ENCODE measurements at regions not wholly inside any gene's neighbourhood (a gene's known extent, or its start where the extent isn't known, plus 50 kb on each side); places are given as distances from the start of the nearest gene placed in this dataset.

GRCh38 chr12:92573104-92573503, 129.7 kb upstream of the PLEKHG7 start:
- ChIA-PET RAD21 (ENCODE audit: low non-redundant PET in 1 of 2, low total read pairs in 2 of 2, uncharacterized antibody in 2 of 2, unreplicated experiment in 2 of 2) (no interaction called here), POLR2A (no interaction called here), CTCF (no interaction called here)
- no peak for DNase-seq (ENCODE audit: low read depth, low spot score)
- TF ChIP-seq POLR2A (IDR thresholded peaks at IDR 0.05; ENCODE audit: borderline replicate concordance, extremely low read depth, insufficient read depth, insufficient read length) (no peak), SRF (IDR thresholded peaks at IDR 0.05; ENCODE audit: low read depth) (no peak), EZH2phosphoT487 (IDR thresholded peaks at IDR 0.05; ENCODE audit: borderline replicate concordance) (no peak), JUND (IDR thresholded peaks at IDR 0.05) (no peak)
- BruUV-seq (replicated peaks) = no TSS peak
- Histone ChIP-seq H3K9me2 (ENCODE audit: insufficient read depth) (no peaks in the 10 kb centered on the region), H3K27me3 (ENCODE audit: insufficient read depth, low read length) (no peaks in the 10 kb centered on the region), H3K9ac (ENCODE audit: low read length) (no peak overlapping the region), H3K36me3 (ENCODE audit: control insufficient read depth in 1 of 2, insufficient read depth in 2 of 2, low read length in 2 of 2) (no peaks in the 10 kb centered on the region), H3K79me2 (ENCODE audit: insufficient read depth, low read length) (no peaks in the 10 kb centered on the region), H3K4me1 (ENCODE audit: control insufficient read depth in 1 of 2, insufficient read depth in 2 of 2, low read length in 2 of 2) (no peaks in the 10 kb centered on the region), H4K20me1 (ENCODE audit: insufficient read depth) (no peaks in the 10 kb centered on the region), H3K9me3 (ENCODE audit: control insufficient read depth in 1 of 2, insufficient read depth in 1 of 2, low read depth in 1 of 2, low read length in 2 of 2) (no peaks in the 10 kb centered on the region), H3K4me3 (replicated peaks in 1 of 2; ENCODE audit: low read depth in 1 of 2, low read length in 2 of 2) (no peak overlapping the region), H3K27ac (ENCODE audit: low read depth, low read length) (no peak overlapping the region), H3K4me2 (ENCODE audit: low read length) (no peak overlapping the region), H2AFZ (ENCODE audit: low read depth, low read length, poor library complexity, severe bottlenecking) (no peak overlapping the region)
- no peak for ATAC-seq
- intact Hi-C loops (cut with micrococcal nuclease) = loop anchor here (10.0 kb wide), 1 partner anchor 998 kb away; no protein-coding TSS in a partner anchor

- TF ChIP-seq POLR2A (IDR thresholded peaks at IDR 0.05; ENCODE audit: borderline replicate concordance, extremely low read depth, insufficient read depth, insufficient read length) = no peak
- no peak for TF ChIP-seq TCF7L2 (IDR thresholded peaks at IDR 0.05; ENCODE audit: borderline replicate concordance, extremely low read depth, insufficient read depth, insufficient read length)
- no peak for TF ChIP-seq YY1 (IDR thresholded peaks at IDR 0.05; ENCODE audit: extremely low read depth, insufficient replicate concordance, low read depth, low read length)
- no peak for TF ChIP-seq EGR1 (IDR thresholded peaks at IDR 0.05; ENCODE audit: low read depth)
- TF ChIP-seq CTCF (IDR thresholded peaks at IDR 0.05 in 2 of 3, conservative IDR thresholded peaks at IDR 0.05 in 1 of 3; ENCODE audit: borderline replicate concordance in 1 of 3, insufficient read depth in 1 of 3, low read depth in 2 of 3, low read length in 2 of 3) = no peak
- no peak for TF ChIP-seq EZH2phosphoT487 (IDR thresholded peaks at IDR 0.05; ENCODE audit: borderline replicate concordance)
- no peak for TF ChIP-seq ZNF274 (IDR thresholded peaks at IDR 0.05; ENCODE audit: low read depth, low read length)
- no peak for TF ChIP-seq ELF1 (IDR thresholded peaks at IDR 0.05; ENCODE audit: borderline replicate concordance, low read depth)
- TF ChIP-seq ZBTB33 (IDR thresholded peaks at IDR 0.05; ENCODE audit: extremely low read depth, insufficient replicate concordance, low read length) = no peak
- no peak for TF ChIP-seq RAD21 (IDR thresholded peaks at IDR 0.05; ENCODE audit: low read depth)
- no peak for TF ChIP-seq ATF3 (IDR thresholded peaks at IDR 0.05)
- no peak for TF ChIP-seq JUND (IDR thresholded peaks at IDR 0.05)
- TF ChIP-seq SRF (IDR thresholded peaks at IDR 0.05; ENCODE audit: low read depth) = no peak
- TF ChIP-seq MAX (IDR thresholded peaks at IDR 0.05) = no peak
- no peaks in the 10 kb centered on the region for H4K20me1 ChIP-seq (ENCODE audit: insufficient read depth)
- intact Hi-C loops (cut with micrococcal nuclease) = loop anchor here (2.0 to 10.0 kb wide), 3 partner anchors 427 to 997 kb away; partner anchors contain the start of gene BTG1
- no peak overlapping the region for H2AFZ ChIP-seq (ENCODE audit: low read depth, low read length, poor library complexity, severe bottlenecking)
- CTCF ChIA-PET = interaction anchor here (2.2 to 2.3 kb wide), 2 partner anchors 760 to 1190 kb away, joined by 8 to 14 read pairs; no protein-coding TSS in a partner anchor
- H3K9me3 ChIP-seq (ENCODE audit: control insufficient read depth in 1 of 2, insufficient read depth in 1 of 2, low read depth in 1 of 2, low read length in 2 of 2) = no peaks in the 10 kb centered on the region
- H3K36me3 ChIP-seq (ENCODE audit: control insufficient read depth in 1 of 2, insufficient read depth in 2 of 2, low read length in 2 of 2) = no peaks in the 10 kb centered on the region
- no peak overlapping the region for H3K27ac ChIP-seq (ENCODE audit: low read depth, low read length)
- H3K4me2 ChIP-seq (ENCODE audit: low read length) = no peak overlapping the region
- H3K27me3 ChIP-seq (ENCODE audit: insufficient read depth, low read length) = no peaks in the 10 kb centered on the region
- RAD21 ChIA-PET (ENCODE audit: low non-redundant PET in 1 of 2, low total read pairs in 2 of 2, uncharacterized antibody in 2 of 2, unreplicated experiment in 2 of 2) = no interaction called here
- H3K4me3 ChIP-seq (replicated peaks in 1 of 2; ENCODE audit: low read depth in 1 of 2, low read length in 2 of 2) = no peak overlapping the region
- no peak for ATAC-seq
- POLR2A ChIA-PET = no interaction called here
- H3K79me2 ChIP-seq (ENCODE audit: insufficient read depth, low read length) = no peaks in the 10 kb centered on the region
- BruUV-seq (replicated peaks) = no TSS peak
- no peak for DNase-seq (ENCODE audit: low read depth, low spot score)
- H3K4me1 ChIP-seq (ENCODE audit: control insufficient read depth in 1 of 2, insufficient read depth in 2 of 2, low read length in 2 of 2) = no peaks in the 10 kb centered on the region
- no peaks in the 10 kb centered on the region for H3K9me2 ChIP-seq (ENCODE audit: insufficient read depth)
- H3K9ac ChIP-seq (ENCODE audit: low read length) = no peak overlapping the region
These were observed 130.8 kb upstream of the PLEKHG7 start for GRCh38 chr12:92571844-92572543.

Measured in HCT116 (cell line).